Ovary (tissue), 7 donors: ENCODE measurements at regions not wholly inside any gene's neighbourhood (a gene's known extent, or its start where the extent isn't known, plus 50 kb on each side); places are given as distances from the start of the nearest gene placed in this dataset.

Source experiments
- DNase-seq, 5 donors: peaks; one replicate each; pipeline ENCODE4 v3.0.0-alpha.2; 2019 to 2020
- H3K27ac ChIP-seq, 2 donors: fragments of 200-600 bp; one replicate each; pipeline versions ENCODE4 v1.5.1 to v1.8.0; 2019 to 2022
- H3K27me3 ChIP-seq: fragments of 200-600 bp; one replicate; pipeline ENCODE4 v1.8.0; 2022
- H3K36me3 ChIP-seq: fragments of 200-600 bp; sonication (generic); one replicate; pipeline ENCODE4 v1.5.1; 2019
- H3K4me1 ChIP-seq: one replicate; pipeline ENCODE4 v1.8.1; 2013; ENCODE audit warnings: mild to moderate bottlenecking, moderate library complexity; ENCODE audit not compliant: insufficient read depth
- H3K4me3 ChIP-seq: fragments of 200-600 bp; sonication (generic); one replicate; pipeline ENCODE4 v1.5.1; 2017
- H3K9me3 ChIP-seq, 2 donors: fragments of 200-600 bp in 1 of 2; sonication (generic) in 1 of 2; one replicate each; pipeline versions ENCODE4 v1.5.1 to v1.8.1; 2013 to 2019; ENCODE audit warnings: mild to moderate bottlenecking in 1 of 2, moderate library complexity in 1 of 2
- CTCF ChIP-seq, 3 donors: fragments of 450-650 bp in 2 of 3; fragments of 200-600 bp in 1 of 3; IDR thresholded peaks; one replicate each; pipeline versions ENCODE4 v1.5.1 to v1.8.0; 2016 to 2022; ENCODE audit warnings: antibody characterized with exemption in 3 of 3, mild to moderate bottlenecking in 1 of 3
- EP300 ChIP-seq: sonication (generic); formaldehyde crosslinking; IDR thresholded peaks from one replicate; pipeline ENCODE4 v1.6.1; 2017; ENCODE audit warnings: antibody characterized with exemption
- POLR2A ChIP-seq: fragments of 450-650 bp; IDR thresholded peaks from one replicate; pipeline ENCODE4 v1.6.1; 2017; ENCODE audit warnings: antibody characterized with exemption, mild to moderate bottlenecking, moderate library complexity
- WGBS, 3 donors: extraction: QIAGEN DNeasy Blood & Tissue Kit in 1 of 3; methylation state at CpG; one replicate each; pipeline versions ENCODE4 v1.1.5 to v1.1.7; 2013 to 2017; 5-methylcytosine and 5-hydroxymethylcytosine counted together
- intact Hi-C, 4 donors: fragments of 100-400 bp; cut with DNase I; formaldehyde crosslinking; loops; one replicate each; pipeline versions ENCODE4 v1.11.0 to v1.15.1; 2022 to 2023
- donor health status: DM: no; HTN: no; CAD: no; lungs with moderate emphysema.
- donor health status: DM: no; HTN: no; CAD: no.
- donor health status: Bipolar disorder and iron deficiency.
- donor health status: DM: no; HTN: no; CAD: no.
- donor health status: DM: yes; HTN: yes; CAD: no.

GRCh38 chr2:111239107-111239506 lies 118.4 kb downstream of the BCL2L11 start:
- no peaks in the 10 kb centered on the region for H3K4me1 ChIP-seq
- no peak overlapping the region for H3K27ac ChIP-seq
- H3K9me3 ChIP-seq: no peaks in the 10 kb centered on the region
- 95 to 100% (median 96%) methylated on average over 4 of the region's 4 CpGs for WGBS, 3 donors
- no peak for TF ChIP-seq CTCF (IDR thresholded peaks at IDR 0.05)
- no peak for TF ChIP-seq EP300
- no peak for DNase-seq
- H3K4me3 ChIP-seq: no peak overlapping the region
- no peaks in the 10 kb centered on the region for H3K27me3 ChIP-seq
- intact Hi-C loops: no loop called here
- H3K36me3 ChIP-seq: no peaks in the 10 kb centered on the region

GRCh38 chr2:111239581-111240249 lies 119.0 kb downstream of the BCL2L11 start:
- Histone ChIP-seq H3K4me1 (no peaks in the 10 kb centered on the region), H3K27ac (no peak overlapping the region), H3K4me3 (no peak overlapping the region), H3K9me3 (no peaks in the 10 kb centered on the region), H3K36me3 (no peaks in the 10 kb centered on the region), H3K27me3 (no peaks in the 10 kb centered on the region)
- intact Hi-C loops: no loop called here
- no peak for DNase-seq
- 92 to 94% (median 94%) methylated on average over 3 of the region's 3 CpGs for WGBS, 3 donors
- no peak for TF ChIP-seq EP300
- TF ChIP-seq CTCF (IDR thresholded peaks at IDR 0.05): no peak
- no peak for TF ChIP-seq POLR2A

- H3K9me3 ChIP-seq: no peaks in the 10 kb centered on the region
- H3K4me3 ChIP-seq: no peak overlapping the region
- no peaks in the 10 kb centered on the region for H3K4me1 ChIP-seq
- intact Hi-C loops: no loop called here
- no peaks in the 10 kb centered on the region for H3K36me3 ChIP-seq
- H3K27me3 ChIP-seq: no peaks in the 10 kb centered on the region
- no peak for DNase-seq
- no peak for TF ChIP-seq EP300
- no peak for TF ChIP-seq CTCF (IDR thresholded peaks at IDR 0.05)
- no peak for TF ChIP-seq POLR2A
- no peak overlapping the region for H3K27ac ChIP-seq
Measured at GRCh38 chr2:111243295-111243694, 122.6 kb downstream of the BCL2L11 start.

GRCh38 chr2:111244864-111245263 lies 124.2 kb downstream of the BCL2L11 start:
- 97% methylated on average over 3 of the region's 3 CpGs for WGBS, 3 donors
- TF ChIP-seq CTCF (IDR thresholded peaks at IDR 0.05) (no peak), POLR2A (no peak), EP300 (no peak)
- no peak for DNase-seq

More at GRCh38 chr2:111244864-111245263, 124.2 kb downstream of the BCL2L11 start:
- H3K4me3 ChIP-seq: no peak overlapping the region
- intact Hi-C loops: no loop called here
- no peaks in the 10 kb centered on the region for H3K27me3 ChIP-seq
- no peaks in the 10 kb centered on the region for H3K4me1 ChIP-seq
- H3K9me3 ChIP-seq: no peaks in the 10 kb centered on the region
- H3K36me3 ChIP-seq: no peaks in the 10 kb centered on the region
- no peak overlapping the region for H3K27ac ChIP-seq
